ENCODE measurements at regions not wholly inside any gene's neighbourhood (a gene's known extent, or its start where the extent isn't known, plus 50 kb on each side); places are given as distances from the start of the nearest gene placed in this dataset.

GRCh38 chr21:20108976-20109540, 889.2 kb upstream of the NCAM2 start:
- no peak for DNase-seq
- H3F3A ChIP-seq (ENCODE audit: insufficient read depth, low read length) = no peaks in the 10 kb centered on the region

GRCh38 chr21:20110368-20110767, 887.8 kb upstream of the NCAM2 start:
- no peak overlapping the region for H3K9ac ChIP-seq (ENCODE audit: low read length)
- DNase-seq = no peak
- no peak overlapping the region for H2AFZ ChIP-seq (ENCODE audit: low read length)
- H3K9me2 ChIP-seq (replicated peaks; ENCODE audit: insufficient read depth, low read length) = no peaks in the 10 kb centered on the region
- H3K36me3 ChIP-seq (replicated peaks; ENCODE audit: insufficient read depth, low read length) = no peaks in the 10 kb centered on the region
- H3K27ac ChIP-seq (ENCODE audit: low read length) = no peak overlapping the region
- no peak overlapping the region for H3K4me3 ChIP-seq (ENCODE audit: low read length)
- no peaks in the 10 kb centered on the region for H3K79me2 ChIP-seq (ENCODE audit: low read length)
- no peaks in the 10 kb centered on the region for H3K9me3 ChIP-seq (replicated peaks; ENCODE audit: insufficient read depth, low read length)
- no peaks in the 10 kb centered on the region for H4K20me1 ChIP-seq (ENCODE audit: insufficient read depth, low read length)
- H3K4me1 ChIP-seq (ENCODE audit: low read length) = no peaks in the 10 kb centered on the region
- no peaks in the 10 kb centered on the region for H3K27me3 ChIP-seq (replicated peaks; ENCODE audit: insufficient read depth, low read length)
- no peaks in the 10 kb centered on the region for H3F3A ChIP-seq (ENCODE audit: insufficient read depth, low read length)
- TF ChIP-seq EZH2phosphoT487 (IDR thresholded peaks at IDR 0.05; ENCODE audit: low read length) (no peak), EZH2 (optimal IDR thresholded peaks at IDR 0.05; ENCODE audit: low read depth, low read length) (no peak), CTCF (IDR thresholded peaks at IDR 0.05; ENCODE audit: low read length) (no peak)
- H3K4me2 ChIP-seq (ENCODE audit: low read depth, low read length) = no peak overlapping the region

More at GRCh38 chr21:20108976-20109540, 889.2 kb upstream of the NCAM2 start:
- Histone ChIP-seq H2AFZ (ENCODE audit: low read length) (no peak overlapping the region), H3K4me2 (ENCODE audit: low read depth, low read length) (no peak overlapping the region), H3K27ac (ENCODE audit: low read length) (no peak overlapping the region), H3K27me3 (replicated peaks; ENCODE audit: insufficient read depth, low read length) (no peaks in the 10 kb centered on the region), H3K4me3 (ENCODE audit: low read length) (no peak overlapping the region), H3K79me2 (ENCODE audit: low read length) (no peaks in the 10 kb centered on the region), H3K36me3 (replicated peaks; ENCODE audit: insufficient read depth, low read length) (no peaks in the 10 kb centered on the region), H3K9me2 (replicated peaks; ENCODE audit: insufficient read depth, low read length) (no peaks in the 10 kb centered on the region), H4K20me1 (ENCODE audit: insufficient read depth, low read length) (no peaks in the 10 kb centered on the region), H3K9me3 (replicated peaks; ENCODE audit: insufficient read depth, low read length) (no peaks in the 10 kb centered on the region), H3K4me1 (ENCODE audit: low read length) (no peaks in the 10 kb centered on the region), H3K9ac (ENCODE audit: low read length) (no peak overlapping the region)
- TF ChIP-seq EZH2 (optimal IDR thresholded peaks at IDR 0.05; ENCODE audit: low read depth, low read length) = no peak

- no peaks in the 10 kb centered on the region for H3K9me3 ChIP-seq (replicated peaks; ENCODE audit: insufficient read depth, low read length)
- no peak overlapping the region for H3K4me3 ChIP-seq (ENCODE audit: low read length)
- no peaks in the 10 kb centered on the region for H4K20me1 ChIP-seq (ENCODE audit: insufficient read depth, low read length)
- TF ChIP-seq CTCF (IDR thresholded peaks at IDR 0.05; ENCODE audit: low read length) = no peak
- DNase-seq = no peak
- H3K27me3 ChIP-seq (replicated peaks; ENCODE audit: insufficient read depth, low read length) = no peaks in the 10 kb centered on the region
- no peaks in the 10 kb centered on the region for H3K79me2 ChIP-seq (ENCODE audit: low read length)
- no peaks in the 10 kb centered on the region for H3K36me3 ChIP-seq (replicated peaks; ENCODE audit: insufficient read depth, low read length)
- no peak overlapping the region for H3K4me2 ChIP-seq (ENCODE audit: low read depth, low read length)
- H3F3A ChIP-seq (ENCODE audit: insufficient read depth, low read length) = no peaks in the 10 kb centered on the region
- H3K4me1 ChIP-seq (ENCODE audit: low read length) = no peaks in the 10 kb centered on the region
- no peak overlapping the region for H3K9ac ChIP-seq (ENCODE audit: low read length)
- no peaks in the 10 kb centered on the region for H3K9me2 ChIP-seq (replicated peaks; ENCODE audit: insufficient read depth, low read length)
- H3K27ac ChIP-seq (ENCODE audit: low read length) = no peak overlapping the region
- no peak overlapping the region for H2AFZ ChIP-seq (ENCODE audit: low read length)
Observed at GRCh38 chr21:20151741-20152140, 846.5 kb upstream of the NCAM2 start.

GRCh38 chr21:20163167-20163566, 835.0 kb upstream of the NCAM2 start:
- TF ChIP-seq CTCF (IDR thresholded peaks at IDR 0.05; ENCODE audit: low read length) = no peak
- no peak for TF ChIP-seq EZH2 (optimal IDR thresholded peaks at IDR 0.05; ENCODE audit: low read depth, low read length)
- no peak for TF ChIP-seq EZH2phosphoT487 (IDR thresholded peaks at IDR 0.05; ENCODE audit: low read length)
- no peak overlapping the region for H3K4me2 ChIP-seq (ENCODE audit: low read depth, low read length)
- DNase-seq = no peak
- H2AFZ ChIP-seq (ENCODE audit: low read length) = no peak overlapping the region
- no peaks in the 10 kb centered on the region for H3K79me2 ChIP-seq (ENCODE audit: low read length)
- no peak overlapping the region for H3K9ac ChIP-seq (ENCODE audit: low read length)
- no peaks in the 10 kb centered on the region for H3K36me3 ChIP-seq (replicated peaks; ENCODE audit: insufficient read depth, low read length)
- no peaks in the 10 kb centered on the region for H4K20me1 ChIP-seq (ENCODE audit: insufficient read depth, low read length)
- no peak overlapping the region for H3K4me3 ChIP-seq (ENCODE audit: low read length)
- H3K4me1 ChIP-seq (ENCODE audit: low read length) = no peaks in the 10 kb centered on the region
- H3K27ac ChIP-seq (ENCODE audit: low read length) = no peak overlapping the region
- H3K9me3 ChIP-seq (replicated peaks; ENCODE audit: insufficient read depth, low read length) = no peaks in the 10 kb centered on the region
- no peaks in the 10 kb centered on the region for H3K27me3 ChIP-seq (replicated peaks; ENCODE audit: insufficient read depth, low read length)
- no peaks in the 10 kb centered on the region for H3F3A ChIP-seq (ENCODE audit: insufficient read depth, low read length)
- no peaks in the 10 kb centered on the region for H3K9me2 ChIP-seq (replicated peaks; ENCODE audit: insufficient read depth, low read length)

All from MM.1S (cell line).